A673 (cell line): ENCODE measurements at regions not wholly inside any gene's neighbourhood (a gene's known extent, or its start where the extent isn't known, plus 50 kb on each side); places are given as distances from the start of the nearest gene placed in this dataset.

Source experiments
- BruUV-seq: library from RNA; stranded (reverse); fragments of 400-500 nt; replicated peaks from 2 replicates; lab custom pipeline; 2021; lab: Mats Ljungman, UMichigan
- CTCF ChIA-PET: fragments of 300-600 bp; sonication (Branson Sonifier 250); formaldehyde crosslinking; loops from one replicate; lab custom pipeline; 2022; ENCODE audit warnings: antibody characterized with exemption; lab: Charles Lee
- POLR2A ChIA-PET: fragments of 300-600 bp; sonication (Branson Sonifier 250); formaldehyde crosslinking; loops from one replicate; lab custom pipeline; 2022; ENCODE audit warnings: antibody characterized with exemption; ENCODE audit not compliant: low non-redundant PET; lab: Charles Lee
- DNase-seq: peaks from one replicate; pipeline ENCODE4 v3.0.0-alpha.2; 2015; ENCODE audit warnings: low spot score
- H3K27ac ChIP-seq: fragments of 200-600 bp; sonication (generic); 2 replicates; pipeline ENCODE4 v1.5.1; 2016; ENCODE audit warnings: mixed run types, low read depth, mild to moderate bottlenecking, mixed read lengths, antibody characterized with exemption, low read length; ENCODE audit not compliant: poor library complexity, severe bottlenecking
- H3K27me3 ChIP-seq: fragments of 200-600 bp; sonication (generic); replicated peaks from 2 replicates; pipeline ENCODE4 v1.6.1; 2017; ENCODE audit warnings: mixed run types, low read depth, mild to moderate bottlenecking, mixed read lengths, antibody characterized with exemption, low read length; ENCODE audit not compliant: insufficient read depth, poor library complexity
- H3K36me3 ChIP-seq: fragments of 200-600 bp; sonication (generic); 2 replicates; pipeline ENCODE4 v1.6.1; 2016; ENCODE audit warnings: mixed run types, mild to moderate bottlenecking, mixed read lengths, antibody characterized with exemption, low read length; ENCODE audit not compliant: insufficient read depth, poor library complexity, severe bottlenecking
- H3K4me1 ChIP-seq: fragments of 200-600 bp; sonication (generic); 2 replicates; pipeline ENCODE4 v1.6.1; 2017; ENCODE audit warnings: mixed run types, mild to moderate bottlenecking, mixed read lengths, antibody characterized with exemption, low read length; ENCODE audit not compliant: insufficient read depth, poor library complexity, severe bottlenecking
- H3K4me3 ChIP-seq: fragments of 200-600 bp; sonication (generic); 2 replicates; pipeline ENCODE4 v1.5.1; 2016; ENCODE audit warnings: low read depth, mixed run types, mild to moderate bottlenecking, mixed read lengths, low read length; ENCODE audit not compliant: poor library complexity, severe bottlenecking
- H3K9me3 ChIP-seq: fragments of 200-600 bp; sonication (generic); 2 replicates; pipeline ENCODE4 v1.6.1; 2016; ENCODE audit warnings: mixed run types, low read depth, mild to moderate bottlenecking, mixed read lengths, antibody characterized with exemption, low read length; ENCODE audit not compliant: poor library complexity, severe bottlenecking
- CTCF ChIP-seq: fragments of 300-800, 200-600 bp; sonication (generic); conservative IDR thresholded peaks from 2 replicates; pipeline ENCODE4 v1.5.1; 2017; ENCODE audit warnings: low read depth, mild to moderate bottlenecking, antibody characterized with exemption, low read length, moderate library complexity, mixed read lengths
- EZH2 ChIP-seq: fragments of 200-600 bp; sonication (generic); IDR thresholded peaks from 2 replicates; pipeline ENCODE4 v1.6.1; 2017; ENCODE audit warnings: borderline replicate concordance, low read depth, mild to moderate bottlenecking, mixed read lengths, antibody characterized with exemption, low read length; ENCODE audit not compliant: poor library complexity, severe bottlenecking
- intact Hi-C: fragments of 100-400 bp; cut with micrococcal nuclease; formaldehyde crosslinking; loops from one replicate; pipeline ENCODE4 v1.10.0; 2022; ENCODE audit not compliant: unreplicated experiment

GRCh38 chr5:161040818-161041217 is 188.8 kb upstream of the ATP10B start:
- ChIA-PET CTCF (no interaction called here), POLR2A (no interaction called here)
- no peaks in the 10 kb centered on the region for H3K36me3 ChIP-seq
- DNase-seq = no peak
- H3K4me3 ChIP-seq = no peak overlapping the region
- H3K4me1 ChIP-seq = no peaks in the 10 kb centered on the region
- no peaks in the 10 kb centered on the region for H3K27me3 ChIP-seq
- BruUV-seq = no TSS peak
- no peak for TF ChIP-seq EZH2
- no peak for TF ChIP-seq CTCF
- H3K9me3 ChIP-seq = no peaks in the 10 kb centered on the region
- H3K27ac ChIP-seq = no peak overlapping the region
- intact Hi-C loops = no loop called here

- ChIA-PET CTCF (no interaction called here), POLR2A (no interaction called here)
- intact Hi-C loops = no loop called here
Measured at GRCh38 chr5:161036296-161036695, 184.3 kb upstream of the ATP10B start.

GRCh38 chr5:161034451-161034850 is 182.4 kb upstream of the ATP10B start:
- CTCF ChIA-PET = no interaction called here
- TF ChIP-seq CTCF (no peak), EZH2 (no peak)
- no peak overlapping the region for H3K27ac ChIP-seq
- H3K36me3 ChIP-seq = no peaks in the 10 kb centered on the region
- POLR2A ChIA-PET = no interaction called here
- no peak for DNase-seq
- no peaks in the 10 kb centered on the region for H3K9me3 ChIP-seq
- BruUV-seq = no TSS peak
- intact Hi-C loops = no loop called here
- H3K27me3 ChIP-seq = no peaks in the 10 kb centered on the region
- no peak overlapping the region for H3K4me3 ChIP-seq
- no peaks in the 10 kb centered on the region for H3K4me1 ChIP-seq

More at GRCh38 chr5:161036296-161036695, 184.3 kb upstream of the ATP10B start:
- no TSS peak for BruUV-seq
- no peak for DNase-seq
- Histone ChIP-seq H3K4me1 (no peaks in the 10 kb centered on the region), H3K9me3 (no peaks in the 10 kb centered on the region), H3K36me3 (no peaks in the 10 kb centered on the region), H3K27ac (no peak overlapping the region), H3K27me3 (no peaks in the 10 kb centered on the region), H3K4me3 (no peak overlapping the region)
- TF ChIP-seq EZH2 (no peak), CTCF (no peak)
